Smooth muscle cell (in vitro differentiated cells): ENCODE measurements at regions not wholly inside any gene's neighbourhood (a gene's known extent, or its start where the extent isn't known, plus 50 kb on each side); places are given as distances from the start of the nearest gene placed in this dataset.
A peak's percentile ranks its signal among the peaks of the same experiment; 100 is the strongest.

ENCODE experiments used
- DNase-seq: peaks from one replicate; lab custom pipeline; 2025; ENCODE audit not compliant: unreplicated experiment; lab: John Stamatoyannopoulos, UW
- H2AFZ ChIP-seq: fragments of 200-600 bp; sonication (generic); 2 replicates; pipeline ENCODE4 v1.6.0; 2016; ENCODE audit warnings: antibody characterized with exemption, low read depth, mild to moderate bottlenecking
- H3F3A ChIP-seq: fragments of 200-600 bp; sonication (generic); 2 replicates; pipeline ENCODE4 v1.6.0; 2017; ENCODE audit warnings: antibody characterized with exemption, low read depth
- H3K27ac ChIP-seq: fragments of 200-600 bp; sonication (generic); 2 replicates; pipeline ENCODE4 v1.5.1; 2016; ENCODE audit warnings: low read depth, mild to moderate bottlenecking
- H3K27me3 ChIP-seq: fragments of 200-600 bp; sonication (generic); 2 replicates; pipeline ENCODE4 v1.6.1; 2016; ENCODE audit warnings: low read depth, mild to moderate bottlenecking
- H3K36me3 ChIP-seq: fragments of 200-600 bp; sonication (generic); 2 replicates; pipeline ENCODE4 v1.5.1; 2016; ENCODE audit warnings: low read depth
- H3K4me1 ChIP-seq: fragments of 200-600 bp; sonication (generic); 2 replicates; pipeline ENCODE4 v1.5.1; 2016; ENCODE audit warnings: low read depth
- H3K4me2 ChIP-seq: fragments of 200-600 bp; sonication (generic); 2 replicates; pipeline ENCODE4 v1.6.0; 2016; ENCODE audit warnings: mild to moderate bottlenecking
- H3K4me3 ChIP-seq: fragments of 200-600 bp; sonication (generic); 2 replicates; pipeline ENCODE4 v1.5.1; 2016; ENCODE audit warnings: mild to moderate bottlenecking
- H3K79me2 ChIP-seq: fragments of 200-600 bp; sonication (generic); 2 replicates; pipeline ENCODE4 v1.6.0; 2016; ENCODE audit warnings: low read depth, mild to moderate bottlenecking
- H3K9ac ChIP-seq: fragments of 200-600 bp; sonication (generic); 2 replicates; pipeline ENCODE4 v1.6.0; 2016; ENCODE audit warnings: low read depth
- H3K9me3 ChIP-seq: fragments of 200-600 bp; sonication (generic); replicated peaks from 2 replicates; pipeline ENCODE4 v1.5.1; 2016; ENCODE audit warnings: low read depth
- H4K20me1 ChIP-seq: fragments of 200-600 bp; sonication (generic); 2 replicates; pipeline ENCODE4 v1.6.0; 2016; ENCODE audit warnings: low read depth
- CTCF ChIP-seq: fragments of 200-600 bp; sonication (generic); IDR thresholded peaks from 2 replicates; pipeline ENCODE4 v1.5.1; 2017; ENCODE audit warnings: borderline replicate concordance, mild to moderate bottlenecking, antibody characterized with exemption; ENCODE audit not compliant: insufficient read depth, poor library complexity, severe bottlenecking
- WGBS: methylation state at CpG from one replicate; pipeline ENCODE4 v1.1.7; 2016; ENCODE audit warnings: low lambda C conversion rate; 5-methylcytosine and 5-hydroxymethylcytosine counted together

- Histone ChIP-seq H3K27me3 (no peaks in the 10 kb centered on the region), H2AFZ (no peak overlapping the region), H3F3A (peaks cover 6% of the 10 kb centered on the region), H3K4me2 (no peak overlapping the region), H3K36me3 (no peaks in the 10 kb centered on the region), H3K9me3 (no peaks in the 10 kb centered on the region), H3K4me3 (no peak overlapping the region), H3K27ac (no peak overlapping the region), H3K79me2 (no peaks in the 10 kb centered on the region), H3K9ac (no peak overlapping the region), H4K20me1 (no peaks in the 10 kb centered on the region), H3K4me1 (no peaks in the 10 kb centered on the region)
- DNase-seq: no peak
- TF ChIP-seq CTCF: no peak
Observed at GRCh38 chr6:11349880-11350279, 117.4 kb upstream of the NEDD9 start.

GRCh38 chr6:11346516-11346915 lies 114.0 kb upstream of the NEDD9 start:
- 38% methylated on average over 1 of the region's 1 CpG for WGBS
- Histone ChIP-seq H3K79me2 (no peaks in the 10 kb centered on the region), H3K27me3 (no peaks in the 10 kb centered on the region), H3K27ac (no peak overlapping the region), H2AFZ (no peak overlapping the region), H3K4me3 (no peak overlapping the region), H4K20me1 (no peaks in the 10 kb centered on the region), H3K4me1 (no peaks in the 10 kb centered on the region), H3K9ac (no peak overlapping the region), H3K9me3 (no peaks in the 10 kb centered on the region), H3K36me3 (no peaks in the 10 kb centered on the region), H3F3A (no peaks in the 10 kb centered on the region), H3K4me2 (no peak overlapping the region)
- no peak for TF ChIP-seq CTCF
- no peak for DNase-seq

- Histone ChIP-seq H4K20me1 (no peaks in the 10 kb centered on the region), H3K27me3 (no peaks in the 10 kb centered on the region), H3K4me2 (no peak overlapping the region), H2AFZ (no peak overlapping the region), H3K36me3 (no peaks in the 10 kb centered on the region), H3K4me1 (no peaks in the 10 kb centered on the region), H3F3A (no peaks in the 10 kb centered on the region), H3K27ac (no peak overlapping the region), H3K79me2 (no peaks in the 10 kb centered on the region), H3K4me3 (no peak overlapping the region), H3K9me3 (no peaks in the 10 kb centered on the region), H3K9ac (no peak overlapping the region)
- no peak for DNase-seq
- WGBS: 95% methylated on average over 5 of the region's 5 CpGs
- no peak for TF ChIP-seq CTCF
Observed at GRCh38 chr6:11345536-11345935, 113.1 kb upstream of the NEDD9 start.

- no peak overlapping the region for H3K4me2 ChIP-seq
- TF ChIP-seq CTCF: no peak
- no peaks in the 10 kb centered on the region for H3K36me3 ChIP-seq
- H3K4me3 ChIP-seq: no peak overlapping the region
- DNase-seq: no peak
- no peaks in the 10 kb centered on the region for H3K4me1 ChIP-seq
- H3K9ac ChIP-seq: peak overlapping the region; percentile 57
- H3K27me3 ChIP-seq: no peaks in the 10 kb centered on the region
- no peak overlapping the region for H2AFZ ChIP-seq
- H3F3A ChIP-seq: no peaks in the 10 kb centered on the region
- 84% methylated on average over 6 of the region's 6 CpGs for WGBS
- no peaks in the 10 kb centered on the region for H3K9me3 ChIP-seq
- H3K79me2 ChIP-seq: no peaks in the 10 kb centered on the region
- peak overlapping the region; percentile 72 for H3K27ac ChIP-seq
- H4K20me1 ChIP-seq: no peaks in the 10 kb centered on the region
Observed at GRCh38 chr6:11343963-11344723, 111.7 kb upstream of the NEDD9 start.
